Uterus (tissue), 3 donors: ENCODE measurements at regions not wholly inside any gene's neighbourhood (a gene's known extent, or its start where the extent isn't known, plus 50 kb on each side); places are given as distances from the start of the nearest gene placed in this dataset.

ENCODE experiments used
- DNase-seq, 2 donors: peaks; one replicate each; pipeline ENCODE4 v3.0.0-alpha.2; 2019 to 2020
- H3K27ac ChIP-seq, 2 donors: fragments of 200-600 bp; sonication (generic); 1 replicate in 1 of 2; 2 replicates in 1 of 2; pipeline ENCODE4 v1.5.1; 2016 to 2018
- H3K27me3 ChIP-seq, 2 donors: fragments of 200-600 bp; sonication (generic); one replicate each; pipeline ENCODE4 v1.5.1; 2018 to 2019; ENCODE audit warnings: control low read depth in 1 of 2
- H3K36me3 ChIP-seq, 2 donors: fragments of 200-600 bp; sonication (generic); one replicate each; pipeline ENCODE4 v1.5.1; 2019; ENCODE audit warnings: control low read depth in 1 of 2
- H3K4me1 ChIP-seq, 2 donors: fragments of 200-600 bp; sonication (generic); one replicate each; pipeline ENCODE4 v1.5.1; 2018 to 2019; ENCODE audit warnings: control low read depth in 1 of 2
- H3K4me3 ChIP-seq, 2 donors: fragments of 200-600 bp; sonication (generic); 1 replicate in 1 of 2; 2 replicates in 1 of 2; pipeline ENCODE4 v1.5.1; 2018 to 2019; ENCODE audit warnings: mild to moderate bottlenecking in 1 of 2
- H3K9me3 ChIP-seq, 2 donors: fragments of 200-600 bp; sonication (generic); one replicate each; pipeline ENCODE4 v1.5.1; 2019; ENCODE audit warnings: control low read depth in 1 of 2
- CTCF ChIP-seq, 4 experiments: fragments of 200-600 bp in 2 of 4; fragments of 450-650 bp in 2 of 4; sonication (generic) in 2 of 4; IDR thresholded peaks; one replicate each; pipeline ENCODE4 v1.5.1; 2016 to 2019; ENCODE audit warnings: antibody characterized with exemption in 4 of 4, mild to moderate bottlenecking in 2 of 4, moderate library complexity in 1 of 4
- POLR2A ChIP-seq, 2 donors: fragments of 450-650 bp; IDR thresholded peaks; one replicate each; pipeline ENCODE4 v1.6.1; 2016; ENCODE audit warnings: antibody characterized with exemption in 2 of 2, mild to moderate bottlenecking in 1 of 2, moderate library complexity in 1 of 2
- intact Hi-C: fragments of 100-400 bp; cut with DNase I; formaldehyde crosslinking; loops from one replicate; pipeline ENCODE4 v1.15.1; 2023; ENCODE audit warnings: low total_unique reads
- donor health status: DM: yes; HTN: yes; CAD: no.

- Histone ChIP-seq H3K9me3 (no peaks in the 10 kb centered on the region), H3K36me3 (no peaks in the 10 kb centered on the region), H3K27me3 (no peaks in the 10 kb centered on the region), H3K4me1 (no peaks in the 10 kb centered on the region), H3K4me3 (no peak overlapping the region), H3K27ac (no peak overlapping the region)
- TF ChIP-seq CTCF (IDR thresholded peaks at IDR 0.05) (no peak), POLR2A (IDR thresholded peaks at IDR 0.05) (no peak)
- no peak for DNase-seq
- intact Hi-C loops: no loop called here
Measured at GRCh38 chr9:80020530-80020929, 448.8 kb downstream of the TLE4 start.

- H3K27me3 ChIP-seq: no peaks in the 10 kb centered on the region
- no peaks in the 10 kb centered on the region for H3K4me1 ChIP-seq
- H3K27ac ChIP-seq: no peak overlapping the region
- no peak overlapping the region for H3K4me3 ChIP-seq
- no peaks in the 10 kb centered on the region for H3K36me3 ChIP-seq
- no peaks in the 10 kb centered on the region for H3K9me3 ChIP-seq
- no peak for DNase-seq
- intact Hi-C loops: no loop called here
- TF ChIP-seq CTCF (IDR thresholded peaks at IDR 0.05) (no peak), POLR2A (IDR thresholded peaks at IDR 0.05) (no peak)
Measured at GRCh38 chr9:80020056-80020455, 448.3 kb downstream of the TLE4 start.

- intact Hi-C loops: no loop called here
- Histone ChIP-seq H3K27me3 (no peaks in the 10 kb centered on the region), H3K4me1 (no peaks in the 10 kb centered on the region), H3K4me3 (no peak overlapping the region), H3K9me3 (no peaks in the 10 kb centered on the region), H3K27ac (no peak overlapping the region), H3K36me3 (no peaks in the 10 kb centered on the region)
- TF ChIP-seq POLR2A (IDR thresholded peaks at IDR 0.05): no peak
- no peak for TF ChIP-seq CTCF (IDR thresholded peaks at IDR 0.05)
- DNase-seq: no peak
Measured at GRCh38 chr9:80013891-80014290, 442.1 kb downstream of the TLE4 start.

GRCh38 chr9:80012557-80013330, 441.0 kb downstream of the TLE4 start:
- TF ChIP-seq CTCF (IDR thresholded peaks at IDR 0.05) (no peak), POLR2A (IDR thresholded peaks at IDR 0.05) (no peak)
- Histone ChIP-seq H3K4me1 (no peaks in the 10 kb centered on the region), H3K36me3 (no peaks in the 10 kb centered on the region), H3K9me3 (no peaks in the 10 kb centered on the region), H3K27ac (no peak overlapping the region), H3K4me3 (no peak overlapping the region), H3K27me3 (no peaks in the 10 kb centered on the region)
- intact Hi-C loops: no loop called here
- no peak for DNase-seq

GRCh38 chr9:80009204-80009603, 437.4 kb downstream of the TLE4 start:
- Histone ChIP-seq H3K4me3 (no peak overlapping the region), H3K27ac (no peak overlapping the region), H3K27me3 (no peaks in the 10 kb centered on the region), H3K4me1 (no peaks in the 10 kb centered on the region), H3K36me3 (no peaks in the 10 kb centered on the region), H3K9me3 (no peaks in the 10 kb centered on the region)
- no peak for DNase-seq
- no peak for TF ChIP-seq CTCF (IDR thresholded peaks at IDR 0.05)
- no peak for TF ChIP-seq POLR2A (IDR thresholded peaks at IDR 0.05)
- intact Hi-C loops: no loop called here
